GM18873 (cell line): ENCODE measurements at regions not wholly inside any gene's neighbourhood (a gene's known extent, or its start where the extent isn't known, plus 50 kb on each side); places are given as distances from the start of the nearest gene placed in this dataset.
"Not testable (repeated sequence)": the region's sequence is repeated elsewhere in the genome, so short reads cannot be mapped to it uniquely, and the experiment has no call there.

ENCODE experiments used
- ATAC-seq: cut with Tn5 transposase; IDR thresholded peaks from one replicate; pipeline ENCODE4 v1.9.1; 2021; ENCODE audit warnings: mild to moderate bottlenecking, moderate library complexity, moderate number of reproducible peaks; ENCODE audit not compliant: unreplicated experiment, low FRiP score

DNA sequence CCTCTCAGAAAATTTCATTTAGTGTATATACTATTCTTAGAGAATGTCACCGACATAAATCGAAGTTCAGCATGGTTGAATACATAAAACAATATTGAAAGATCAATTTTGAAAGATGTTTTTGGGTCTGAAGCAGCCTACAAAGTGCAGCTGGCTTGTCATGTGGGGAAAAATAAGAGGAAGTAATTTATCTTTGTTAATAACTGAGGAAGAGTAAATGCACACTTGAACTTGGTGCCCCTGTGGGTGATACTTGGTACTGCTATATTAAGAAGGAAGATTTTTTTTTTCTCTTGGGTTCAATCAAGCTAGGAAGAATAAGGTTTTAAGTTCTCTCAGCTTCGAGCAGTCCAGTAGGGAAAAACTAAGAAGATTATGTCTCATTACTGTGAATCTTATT lies 661.3 kb downstream of the RPL10L start:
- ATAC-seq = no peak

- no peak for ATAC-seq
Measured at GRCh38 chr14:45976001-45976400, 675.6 kb downstream of the RPL10L start.

- no peak for ATAC-seq
Measured at GRCh38 chr14:45972416-45972815, 679.2 kb downstream of the RPL10L start.

GRCh38 chr14:45970621-45971020 lies 681.0 kb downstream of the RPL10L start:
- ATAC-seq = no peak

GRCh38 chr14:45968037-45968436 lies 683.5 kb downstream of the RPL10L start:
- no peak for ATAC-seq

DNA sequence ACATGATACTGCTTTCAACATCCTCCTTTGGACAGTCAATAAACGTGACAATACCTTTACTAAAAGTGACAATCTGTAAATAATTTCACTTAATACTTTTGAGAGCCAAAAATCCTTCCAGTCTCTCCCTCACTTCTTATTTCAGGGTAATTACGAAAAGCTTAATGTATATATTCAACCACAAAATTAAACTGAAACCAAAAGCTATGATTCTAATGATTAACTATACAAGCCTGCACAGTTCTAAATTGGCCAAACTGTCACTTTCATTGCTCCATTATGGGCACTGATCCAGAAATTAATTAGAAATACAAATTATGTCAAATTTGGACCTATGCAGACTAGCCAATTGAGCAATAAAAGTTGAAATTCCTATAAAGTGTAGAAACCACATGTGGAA lies 696.5 kb upstream of the MIS18BP1 start:
- ATAC-seq = no peak

DNA sequence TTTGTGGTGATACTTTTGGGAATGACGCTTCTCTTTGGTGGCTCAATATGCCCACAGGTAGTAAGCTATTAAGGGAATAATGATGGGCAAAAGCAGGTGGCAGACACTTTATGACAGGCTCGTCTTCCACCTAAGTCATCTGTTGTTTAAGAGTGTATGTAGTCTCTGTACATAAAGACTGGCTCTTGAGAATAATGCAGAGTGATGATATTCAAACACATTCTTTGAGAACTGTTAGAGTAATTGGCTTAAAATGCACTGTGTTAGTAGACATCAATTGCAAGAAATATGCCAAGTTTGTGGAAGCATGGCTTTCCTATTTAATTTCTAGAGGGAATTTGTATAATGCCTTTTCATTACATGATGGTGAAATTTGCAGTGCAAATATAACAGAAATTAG lies 694.8 kb upstream of the MIS18BP1 start:
- no peak for ATAC-seq

GRCh38 chr14:45946251-45946650 lies 693.2 kb upstream of the MIS18BP1 start:
- ATAC-seq = no peak

DNA sequence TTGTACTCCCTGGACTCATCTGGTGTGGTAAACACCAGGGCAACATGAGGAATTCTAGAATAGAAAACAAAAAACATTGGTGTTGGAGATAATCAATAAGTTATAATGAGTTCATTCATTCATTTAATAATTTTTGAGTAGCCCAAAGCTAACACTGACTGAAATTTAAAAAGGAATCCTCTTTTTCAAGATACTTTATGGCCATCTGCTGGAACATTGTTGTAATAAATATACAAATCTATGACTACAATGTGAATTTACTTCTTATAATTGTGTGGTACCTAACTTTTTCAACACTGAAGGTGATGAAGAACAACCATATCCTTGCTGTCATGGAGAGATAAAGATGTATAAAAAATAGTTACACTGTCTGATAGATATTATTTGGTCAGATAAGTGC lies 687.3 kb upstream of the MIS18BP1 start:
- no peak for ATAC-seq

GRCh38 chr14:45939572-45939971 lies 686.6 kb upstream of the MIS18BP1 start:
- ATAC-seq = no peak

GRCh38 chr14:45919995-45920394 lies 667.0 kb upstream of the MIS18BP1 start:
- ATAC-seq = not testable (repeated sequence)

DNA sequence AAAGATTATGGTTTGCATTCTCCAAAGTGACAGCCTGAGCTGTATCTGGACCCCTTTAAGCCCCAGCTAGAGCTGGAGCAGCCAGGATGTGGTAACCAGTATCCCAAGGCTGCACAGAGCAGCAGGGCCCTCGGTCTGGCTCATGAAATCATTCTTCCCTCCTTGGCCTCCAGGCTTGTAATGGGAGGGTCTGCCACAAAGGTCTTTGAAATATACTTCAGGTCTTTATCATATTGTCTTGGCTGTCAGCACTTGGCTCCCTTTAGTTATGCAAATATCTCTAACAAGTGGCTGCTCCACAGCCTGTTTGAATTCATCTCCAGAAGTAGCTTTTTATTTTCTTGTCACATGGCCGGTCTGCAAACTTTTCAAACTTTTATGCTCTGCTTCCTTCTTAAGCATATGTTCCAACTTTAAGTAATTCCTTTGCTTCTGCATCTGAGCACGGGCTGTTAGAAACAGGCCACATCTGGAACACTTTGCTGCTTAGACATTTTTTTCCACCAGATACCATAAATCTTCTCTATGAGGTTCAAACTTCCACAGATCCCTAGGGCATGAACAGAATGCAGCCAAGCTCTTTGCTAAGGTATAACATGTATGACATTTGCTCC lies 663.4 kb upstream of the MIS18BP1 start:
- ATAC-seq = no peak

GRCh38 chr14:45907782-45908181 lies 654.8 kb upstream of the MIS18BP1 start:
- ATAC-seq = no peak

- no peak for ATAC-seq
Measured at GRCh38 chr14:45906257-45906656, 653.3 kb upstream of the MIS18BP1 start.

GRCh38 chr14:45905672-45906071 lies 652.7 kb upstream of the MIS18BP1 start:
- no peak for ATAC-seq

GRCh38 chr14:45904314-45904713 lies 651.3 kb upstream of the MIS18BP1 start:
- no peak for ATAC-seq

GRCh38 chr14:45902241-45902640 lies 649.2 kb upstream of the MIS18BP1 start:
- no peak for ATAC-seq

DNA sequence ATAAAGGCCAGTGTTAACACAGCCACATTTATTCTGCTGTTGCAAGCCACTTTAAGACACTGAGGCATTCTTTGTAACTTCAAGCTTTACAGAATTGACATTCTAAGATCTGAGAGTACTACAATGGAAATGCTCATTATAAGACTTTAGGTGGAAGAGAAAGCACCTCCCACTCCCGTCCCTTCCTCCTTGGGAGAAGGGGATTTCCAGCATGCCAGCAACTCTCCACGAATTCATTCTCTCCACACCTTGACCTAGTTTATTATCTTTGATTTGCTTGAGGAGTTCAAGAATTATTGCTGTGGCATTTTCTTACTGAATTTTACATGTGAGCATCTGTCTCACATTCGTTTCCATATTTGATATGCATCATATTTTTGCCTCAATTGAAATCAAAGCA lies 644.4 kb upstream of the MIS18BP1 start:
- ATAC-seq = no peak

GRCh38 chr14:45893127-45893526 lies 640.1 kb upstream of the MIS18BP1 start:
- ATAC-seq = no peak

- no peak for ATAC-seq
Measured at GRCh38 chr14:45891417-45892080, 638.5 kb upstream of the MIS18BP1 start.

GRCh38 chr14:45888766-45889285 lies 635.8 kb upstream of the MIS18BP1 start:
- not testable (repeated sequence) for ATAC-seq

DNA sequence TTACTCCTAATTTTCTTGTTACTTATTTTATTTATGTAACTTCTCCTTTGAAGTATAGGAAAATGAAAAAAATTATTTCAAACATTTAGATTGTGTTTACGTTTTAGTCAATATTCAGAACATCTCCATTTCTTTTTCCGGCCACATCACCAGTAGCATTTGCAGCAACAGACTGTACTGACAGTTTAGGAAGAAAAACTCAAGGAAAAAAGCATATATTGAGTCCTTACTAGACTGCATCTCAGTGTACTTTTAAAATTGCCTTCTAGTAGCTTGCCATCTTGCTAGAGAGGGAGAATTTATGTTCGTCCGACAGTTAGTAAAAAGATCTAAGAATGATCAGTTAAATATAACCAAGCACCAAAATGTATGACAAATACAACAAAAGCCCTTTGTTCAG lies 625.0 kb upstream of the MIS18BP1 start:
- ATAC-seq = no peak
